HS-5 (cell line): ENCODE measurements at regions not wholly inside any gene's neighbourhood (a gene's known extent, or its start where the extent isn't known, plus 50 kb on each side); places are given as distances from the start of the nearest gene placed in this dataset.
"Not testable (repeated sequence)": the region's sequence is repeated elsewhere in the genome, so short reads cannot be mapped to it uniquely, and the experiment has no call there.

Experiments
- DNase-seq: peaks from one replicate; pipeline ENCODE4 v3.0.0-alpha.2; 2012; ENCODE audit warnings: low read depth

DNA sequence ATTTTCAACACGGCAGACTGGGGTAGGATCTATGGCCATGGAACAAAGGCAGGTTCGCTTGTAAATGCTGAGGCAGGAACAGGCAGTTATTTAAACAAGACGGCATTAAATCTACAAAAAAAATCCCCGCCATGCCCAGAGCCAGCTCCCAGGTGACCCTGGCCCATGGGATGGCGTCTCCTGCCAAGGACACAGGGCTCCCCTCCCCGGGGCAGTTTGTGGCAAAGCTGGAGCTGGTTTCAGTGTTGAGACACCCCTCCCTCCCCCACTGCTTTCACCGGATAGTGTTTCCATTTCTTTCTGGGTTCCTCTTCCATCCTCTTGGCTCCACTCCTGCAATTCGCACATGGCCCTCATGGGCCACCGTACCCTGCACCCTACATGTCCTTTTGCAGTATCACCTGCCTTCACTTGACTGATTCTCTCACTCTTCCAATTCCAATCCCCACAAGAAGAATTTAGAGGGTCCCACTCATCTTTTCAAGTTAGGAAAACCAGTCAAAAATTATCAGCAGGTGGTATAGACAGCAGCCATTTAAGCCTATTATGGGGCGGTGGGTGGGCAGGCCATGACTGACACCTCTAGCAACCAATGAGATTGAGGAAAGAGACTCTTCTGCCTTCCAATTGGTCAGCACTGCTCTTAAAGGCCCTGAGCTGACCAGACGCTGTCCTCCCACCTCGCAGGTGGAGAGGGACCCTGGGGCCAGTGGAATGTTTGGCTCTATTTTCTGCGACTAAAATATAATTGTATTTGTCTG, 52.0 kb downstream of the OLIG1 start:
- DNase-seq: no peak

DNA sequence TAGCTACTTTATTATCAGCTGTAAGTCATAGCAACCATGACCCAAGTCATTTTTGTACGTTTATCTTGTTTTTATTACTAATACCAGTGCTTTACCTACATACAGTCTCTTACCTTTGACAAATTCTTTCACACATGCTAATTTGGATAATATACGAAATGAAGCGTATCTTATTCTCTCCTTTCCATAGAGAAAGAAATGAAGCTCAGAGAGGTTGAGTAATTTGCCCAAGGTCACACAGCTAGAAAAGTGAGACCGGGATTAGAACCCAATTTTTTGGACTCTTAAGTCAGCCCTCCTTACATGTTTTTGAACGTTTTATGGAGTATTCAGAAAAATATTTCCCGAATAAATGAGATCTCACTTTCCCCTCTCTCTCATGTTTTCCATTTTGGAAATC, 52.6 kb downstream of the OLIG1 start:
- no peak for DNase-seq

DNA sequence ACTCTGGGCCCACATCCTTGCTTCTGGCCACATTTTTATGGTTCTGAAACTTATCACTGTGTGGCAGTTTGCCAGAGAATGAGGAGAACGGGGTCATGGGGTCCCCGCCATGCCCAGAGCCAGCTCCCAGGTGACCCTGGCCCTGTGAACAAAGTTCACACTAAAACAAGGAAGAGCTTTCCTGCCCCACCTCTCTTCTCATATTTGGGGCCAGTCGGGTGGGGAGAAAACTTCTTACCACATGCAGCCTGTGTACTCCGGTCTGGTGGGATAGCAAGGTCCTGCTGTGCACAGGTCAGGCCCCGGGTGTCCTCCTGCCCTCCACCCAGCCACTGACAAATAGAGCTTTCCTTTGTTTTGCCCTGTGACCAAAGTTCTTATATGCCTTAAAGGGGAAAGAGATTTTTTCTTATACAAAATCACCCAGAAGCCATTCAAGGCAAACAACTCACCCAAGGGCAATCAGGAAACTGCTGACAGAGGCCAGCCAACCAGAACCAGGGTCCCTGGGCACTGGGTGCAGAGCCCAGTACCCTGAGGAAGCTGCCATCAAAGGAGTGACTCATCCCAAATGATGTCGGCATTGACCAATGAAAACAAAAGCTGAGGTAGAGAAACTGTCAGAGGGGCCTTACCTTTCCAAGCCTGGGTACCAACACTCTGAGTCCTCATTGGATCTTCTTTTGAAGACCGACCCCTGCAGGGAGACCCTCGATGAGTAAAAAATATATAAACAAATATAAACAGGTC, 53.6 kb downstream of the OLIG1 start:
- no peak for DNase-seq

DNA sequence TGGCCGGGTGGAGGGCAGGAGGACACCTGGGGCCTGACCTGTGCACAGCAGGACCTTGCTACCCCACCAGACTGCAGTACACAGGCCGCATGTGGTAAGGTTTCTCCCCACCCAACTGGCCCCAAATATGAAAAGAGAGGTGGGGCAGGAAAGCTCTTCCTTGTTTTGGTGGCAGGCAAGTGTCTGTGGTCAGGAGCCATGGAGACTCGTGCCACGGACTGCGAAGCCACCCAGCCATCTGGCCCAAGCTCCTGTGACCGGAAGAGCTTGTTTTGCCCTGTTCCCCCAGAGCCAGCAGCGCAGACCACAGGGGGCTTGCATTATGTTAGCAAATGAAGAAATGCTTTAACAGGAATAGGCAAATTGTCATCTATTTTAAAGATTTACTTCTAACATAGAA, 54.9 kb downstream of the OLIG1 start:
- no peak for DNase-seq

DNA sequence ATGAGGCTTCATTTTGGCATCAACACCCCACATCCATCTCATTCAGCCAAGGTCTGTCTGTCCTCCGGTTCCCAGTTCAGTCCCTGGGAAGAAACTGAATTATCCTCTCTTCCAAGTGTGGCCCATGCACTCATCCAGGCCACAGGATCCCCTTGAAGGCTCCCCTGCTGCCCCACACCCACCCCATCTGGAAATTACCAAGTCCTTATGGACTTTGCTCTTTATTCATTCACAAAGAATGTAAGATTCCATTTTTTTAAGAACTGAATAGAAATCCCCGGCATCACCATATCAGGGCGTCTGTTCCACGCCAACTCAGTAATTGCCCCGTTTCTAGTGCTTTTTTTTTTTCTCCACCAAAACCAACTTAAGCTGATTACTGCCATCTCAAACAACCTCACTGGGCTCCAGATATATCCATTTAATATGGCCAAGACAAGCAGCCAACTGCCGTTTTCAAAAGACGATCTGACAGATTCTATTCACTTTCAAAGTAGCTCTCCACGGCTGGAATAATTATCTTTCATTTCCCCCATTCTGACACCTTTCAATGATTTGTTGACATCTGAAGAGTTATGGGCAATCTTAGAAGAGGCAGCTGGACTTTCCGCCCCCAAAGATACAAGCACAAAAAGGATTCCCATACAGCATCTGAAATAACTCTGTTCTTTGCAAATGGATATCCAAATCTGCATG, 55.9 kb downstream of the OLIG1 start:
- no peak for DNase-seq

DNA sequence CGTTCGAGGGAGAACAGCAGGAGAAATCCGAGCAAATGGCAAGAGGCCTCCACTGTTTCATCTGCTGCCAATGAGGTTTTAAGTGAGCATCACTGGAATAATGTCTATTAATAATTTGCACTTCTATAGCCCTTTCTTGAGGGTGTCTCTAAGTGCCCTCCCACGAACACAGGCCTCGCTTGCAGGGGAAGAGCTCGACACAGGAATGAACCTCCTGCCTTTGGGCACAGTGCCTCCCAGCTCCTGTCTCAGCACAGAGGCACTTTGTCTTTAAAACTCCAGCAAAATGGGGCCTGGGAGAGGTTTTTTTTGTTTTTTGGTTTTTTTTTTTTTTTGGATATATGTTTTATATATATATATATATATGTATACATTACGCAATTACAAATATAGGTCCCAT, 56.6 kb downstream of the OLIG1 start:
- DNase-seq: no peak

DNA sequence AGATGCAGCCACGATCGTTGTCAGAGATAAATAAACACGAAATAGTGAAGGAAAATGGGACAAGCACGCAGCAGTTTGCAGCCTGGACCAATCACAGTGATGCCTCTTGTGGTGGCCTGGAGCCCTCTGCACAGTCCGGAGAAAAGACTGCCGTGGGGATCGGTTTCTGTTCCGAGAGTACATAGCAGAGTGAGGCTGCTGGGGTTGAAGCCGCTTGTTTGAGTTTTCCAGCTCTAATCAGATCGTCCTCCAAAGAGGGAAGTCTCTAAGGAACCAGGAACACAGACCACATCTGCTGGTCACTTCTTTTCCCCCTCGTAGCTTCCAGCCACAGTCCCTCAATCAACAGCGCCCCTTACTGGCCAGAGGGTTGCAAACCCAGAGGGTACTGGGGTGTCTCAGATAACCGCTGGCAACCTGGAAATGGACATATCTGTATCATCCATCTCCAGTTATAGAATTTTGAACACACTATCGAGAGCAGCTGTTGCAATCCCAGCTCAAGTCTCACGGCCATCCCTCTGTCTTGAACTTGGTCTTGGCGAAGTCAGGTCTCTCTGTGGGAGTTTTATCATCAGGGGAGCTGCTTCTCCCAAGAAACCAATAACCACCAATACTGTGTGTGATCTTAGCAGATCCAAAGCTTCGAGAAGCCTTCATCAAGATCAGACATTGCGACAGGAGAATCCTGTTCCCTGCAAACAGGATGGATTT, 57.4 kb downstream of the OLIG1 start:
- DNase-seq: peak; percentile 14

DNA sequence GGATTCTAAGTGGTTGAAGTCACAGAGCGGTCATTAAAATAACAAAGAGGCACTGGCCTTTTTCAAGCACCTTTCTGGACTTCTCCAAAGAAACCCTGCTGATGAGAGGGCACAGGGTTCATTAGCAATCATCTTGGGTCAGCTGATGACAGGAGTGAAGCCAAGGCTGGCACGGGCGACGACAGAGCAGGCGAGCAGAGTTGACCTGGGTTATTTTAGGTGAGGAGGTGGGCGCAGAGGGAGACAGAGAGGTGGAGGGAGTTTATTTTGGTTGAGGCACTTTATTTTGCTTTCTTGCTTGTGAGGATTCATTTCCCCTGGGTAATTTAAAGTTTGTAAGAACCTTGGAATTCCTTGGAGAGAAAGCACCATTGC, 57.9 kb downstream of the OLIG1 start:
- DNase-seq: no peak

DNA sequence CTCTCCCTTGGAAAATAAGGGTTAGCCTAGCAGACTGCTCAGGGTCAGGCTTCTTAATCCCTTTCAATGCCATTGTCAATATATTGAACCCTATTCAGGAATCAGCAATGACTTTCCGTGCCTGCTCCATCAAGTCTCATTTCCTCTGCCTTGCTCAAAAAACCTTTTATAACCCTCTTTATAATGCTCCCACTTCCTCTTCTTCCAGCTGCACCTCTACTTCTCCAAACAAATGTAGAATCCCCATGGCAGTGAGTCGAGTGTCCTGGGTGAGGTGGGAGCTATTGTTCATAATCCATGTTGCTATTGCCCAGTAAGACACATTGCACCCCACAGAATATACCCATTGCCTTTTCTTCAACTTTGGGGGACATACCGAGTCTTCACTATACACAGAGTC, 58.6 kb downstream of the OLIG1 start:
- DNase-seq: no peak

DNA sequence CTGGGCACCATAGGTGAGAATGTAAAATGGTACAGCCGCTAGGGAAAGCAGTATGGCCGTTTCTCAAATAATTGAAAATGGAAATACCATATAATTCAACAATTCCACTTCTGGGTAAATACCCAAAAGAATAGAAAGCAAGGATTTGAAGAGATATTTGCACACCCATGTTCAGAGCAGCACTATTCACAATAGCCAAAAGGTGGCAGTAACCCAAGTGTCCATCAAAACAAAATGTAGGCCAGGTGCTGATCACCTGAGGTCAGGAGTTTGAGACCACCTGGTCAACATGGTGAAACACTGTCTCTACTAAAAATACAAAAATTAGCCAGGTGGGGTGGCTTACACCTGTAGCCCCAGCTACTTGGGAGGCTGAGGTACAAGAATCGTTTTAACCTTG, 62.1 kb downstream of the OLIG1 start:
- DNase-seq: no peak

DNA sequence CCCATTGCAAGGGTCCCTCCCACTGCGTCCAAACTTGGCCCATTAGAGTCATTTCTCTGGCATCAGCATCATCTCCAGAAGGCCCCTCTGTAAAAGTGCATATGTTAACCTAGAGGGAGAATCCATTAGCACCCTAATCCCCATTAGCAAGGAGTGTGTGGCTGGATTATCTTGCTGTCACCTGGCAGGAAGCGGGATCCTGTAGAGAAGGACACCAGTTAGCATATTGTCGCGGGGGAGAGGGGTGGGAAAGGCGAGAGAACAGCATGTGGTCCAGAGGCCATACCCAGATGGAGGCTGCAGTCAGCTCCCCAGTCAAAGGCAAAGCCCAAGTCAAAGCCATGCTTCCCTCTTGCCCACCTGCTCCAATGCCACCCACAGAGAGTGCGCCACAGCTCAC, 64.0 kb downstream of the OLIG1 start:
- DNase-seq: no peak

DNA sequence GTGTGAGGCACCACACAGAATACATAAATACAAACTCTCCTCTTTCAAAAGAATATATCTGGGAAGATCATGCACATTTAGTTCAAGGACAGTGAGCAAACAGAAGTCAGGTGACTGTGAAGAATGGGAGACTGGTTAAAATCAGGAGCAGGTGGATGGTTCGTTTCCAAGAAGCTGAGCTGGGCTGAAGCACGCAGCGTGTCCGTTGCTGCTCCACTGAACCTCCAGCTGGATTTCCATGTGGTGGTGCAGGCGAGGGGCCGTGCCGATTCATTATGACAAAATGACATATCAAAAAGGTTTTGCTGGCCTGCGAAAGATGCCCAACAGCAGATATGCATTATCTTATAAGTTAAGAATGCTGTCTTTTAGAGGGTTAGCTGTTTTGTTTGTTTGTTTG, 66.0 kb downstream of the OLIG1 start:
- no peak for DNase-seq

DNA sequence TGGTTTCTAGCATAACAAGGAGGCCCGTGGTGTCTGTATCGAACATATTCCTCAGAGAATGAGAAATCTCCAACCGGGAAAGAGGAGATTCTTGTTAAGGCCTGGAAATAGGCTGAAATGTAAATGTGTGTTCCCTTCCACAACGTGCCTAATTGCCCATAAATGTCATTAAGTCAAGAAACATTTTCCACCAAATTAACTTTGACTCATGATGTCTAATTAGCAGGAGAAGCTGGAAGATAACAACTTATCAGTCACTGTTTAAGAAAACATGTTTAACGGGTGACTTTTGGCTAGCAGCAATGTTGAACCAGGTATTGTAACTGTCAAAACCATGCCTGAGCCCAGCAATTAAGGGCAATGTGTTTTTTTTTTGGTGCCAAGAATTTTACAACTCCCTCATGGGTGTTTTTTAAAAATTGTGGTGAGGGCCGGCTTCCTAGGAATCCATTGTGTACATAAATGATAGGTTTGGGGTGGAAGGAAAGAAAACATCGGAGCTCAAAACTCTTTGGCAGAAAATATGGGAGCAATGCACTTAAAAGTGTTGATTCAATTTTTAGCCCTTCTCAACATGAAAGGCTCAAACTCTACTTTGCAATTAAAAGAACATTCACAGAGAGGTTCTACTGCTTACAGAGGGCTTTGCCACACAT, 67.0 kb downstream of the OLIG1 start:
- DNase-seq: no peak

DNA sequence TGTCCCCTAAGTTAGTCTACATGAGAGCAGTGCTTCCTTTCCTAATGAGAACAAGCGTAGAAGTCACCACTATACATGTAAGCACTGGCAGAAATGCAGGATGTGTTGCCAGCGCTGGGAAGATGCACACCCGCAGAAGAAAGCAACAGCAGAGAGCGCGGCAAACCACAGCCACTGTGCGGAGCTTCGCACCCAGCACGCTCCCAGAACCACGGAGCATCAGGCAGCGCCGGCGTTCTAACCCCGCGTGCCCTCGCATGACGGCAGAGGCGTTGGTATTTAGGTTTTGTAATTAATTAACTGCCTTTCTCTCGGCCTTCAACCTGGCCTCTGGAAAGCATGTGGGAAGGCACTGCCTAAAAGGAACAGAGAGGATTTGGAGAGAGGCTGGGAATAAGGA, 69.1 kb downstream of the OLIG1 start:
- DNase-seq: no peak

DNA sequence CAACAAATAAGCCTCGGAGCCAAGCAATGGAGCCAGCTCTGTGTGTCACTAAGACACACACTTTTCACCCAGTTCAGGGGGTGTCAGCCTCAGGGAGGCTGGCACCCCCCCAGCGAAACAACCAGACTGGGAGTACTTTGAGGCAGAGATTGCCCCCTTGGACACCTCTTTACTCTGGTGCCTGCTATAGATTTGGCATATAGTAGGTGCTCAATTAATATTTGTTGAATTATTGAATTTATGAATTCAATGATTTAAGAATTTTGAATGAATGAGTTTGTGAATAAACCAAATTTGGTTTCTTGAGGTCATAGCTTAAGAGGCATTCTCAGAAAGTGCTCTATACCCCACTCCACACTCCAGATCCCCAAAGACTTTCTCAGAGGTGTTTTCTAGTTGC, 70.3 kb downstream of the OLIG1 start:
- DNase-seq: no peak

DNA sequence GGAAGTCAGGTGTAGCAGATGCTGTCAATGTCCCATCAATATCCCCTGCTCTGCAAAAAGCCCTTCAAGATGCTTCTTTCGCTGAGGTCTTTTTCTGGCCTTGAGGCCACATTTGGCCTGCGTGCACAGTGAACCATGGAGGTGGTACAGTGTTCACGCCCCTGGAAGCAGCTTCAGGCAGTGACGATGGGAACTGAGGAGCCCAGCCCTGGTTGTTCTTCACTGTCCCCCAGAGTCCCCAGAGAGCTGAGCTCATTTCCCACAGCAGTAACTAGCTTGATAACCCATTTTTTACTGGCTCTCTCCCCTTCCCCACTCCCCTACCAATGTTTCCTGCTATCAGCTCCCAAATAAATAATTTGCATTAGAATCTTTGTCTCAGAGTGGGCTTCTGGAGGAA, 76.5 kb downstream of the OLIG1 start:
- no peak for DNase-seq

DNA sequence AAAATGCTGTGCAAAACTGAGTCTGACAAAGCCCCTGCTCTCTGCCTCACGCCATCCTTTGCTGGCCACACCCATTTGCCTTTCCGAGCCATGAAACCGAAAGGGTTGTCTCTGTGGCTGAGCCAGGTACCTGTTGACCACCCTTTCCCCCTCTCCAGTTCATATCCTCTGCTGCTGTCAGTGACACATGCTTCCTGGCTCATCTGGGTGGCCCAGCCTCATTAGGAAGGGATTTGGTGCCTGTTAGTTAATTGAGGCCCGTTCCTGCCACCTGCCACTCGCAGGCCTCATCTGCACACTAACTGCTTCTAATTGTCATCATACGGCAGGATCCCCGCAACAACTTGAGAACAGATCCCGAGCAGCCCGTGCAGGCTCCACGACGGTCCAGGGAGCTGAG, 79.2 kb downstream of the OLIG1 start:
- no peak for DNase-seq

DNA sequence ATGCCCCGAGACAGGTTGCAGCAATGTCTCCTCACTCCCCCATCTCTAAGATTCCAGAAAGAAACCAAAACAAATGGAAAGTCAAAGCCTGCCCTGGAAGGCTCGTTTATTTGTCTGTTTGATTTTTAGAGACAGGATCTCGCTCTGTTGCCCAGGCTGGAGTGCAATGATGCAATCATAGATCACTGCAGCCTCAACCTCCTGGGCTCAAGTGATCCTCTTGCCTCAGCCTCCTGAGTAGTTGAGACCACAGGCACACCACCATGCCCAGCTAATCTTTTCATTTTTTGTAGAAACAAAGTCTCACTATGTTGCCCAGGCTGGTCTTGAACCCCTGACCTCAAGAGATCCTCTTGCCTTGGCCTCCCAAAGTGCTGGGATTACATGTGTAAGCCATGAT, 78.8 kb upstream of the IFNAR2 start:
- not testable (repeated sequence) for DNase-seq

DNA sequence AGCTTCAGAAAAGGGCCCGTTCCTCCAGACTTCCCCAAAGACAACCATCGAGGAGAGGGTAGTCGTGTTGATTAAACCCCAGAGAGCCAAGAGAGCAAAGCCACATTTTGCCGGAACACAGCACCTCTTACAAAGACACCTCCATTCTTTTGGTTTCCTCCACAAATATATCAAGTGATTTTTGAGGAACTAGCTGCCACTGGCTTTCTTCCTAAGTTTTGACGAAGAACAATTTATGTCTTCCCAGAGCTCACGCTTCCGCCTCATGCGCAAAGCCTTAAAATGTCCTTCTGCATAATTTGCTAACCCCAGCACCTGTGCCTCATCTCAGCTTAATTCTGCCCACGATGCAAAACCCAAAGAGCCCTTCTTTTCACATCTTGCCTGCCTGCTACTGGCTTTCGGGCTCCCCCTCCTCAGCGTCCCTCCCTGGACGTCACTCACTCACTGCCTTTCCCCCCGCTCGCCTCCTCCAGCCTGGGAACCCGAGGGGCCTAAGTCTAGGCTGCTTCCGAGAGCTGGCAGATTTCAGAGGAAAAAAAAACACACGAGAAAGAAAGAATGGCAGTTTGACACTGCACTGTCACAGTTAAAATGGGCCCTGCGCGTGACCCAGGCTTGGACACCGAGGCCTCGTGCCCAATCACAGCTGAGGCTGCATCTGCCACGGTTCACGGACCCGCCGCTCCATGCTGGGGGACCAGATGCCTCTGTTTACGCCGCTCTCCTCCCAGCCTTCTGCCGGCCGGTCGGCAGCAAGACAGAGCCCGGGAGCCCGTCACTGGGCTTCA, 77.6 kb upstream of the IFNAR2 start:
- no peak for DNase-seq

DNA sequence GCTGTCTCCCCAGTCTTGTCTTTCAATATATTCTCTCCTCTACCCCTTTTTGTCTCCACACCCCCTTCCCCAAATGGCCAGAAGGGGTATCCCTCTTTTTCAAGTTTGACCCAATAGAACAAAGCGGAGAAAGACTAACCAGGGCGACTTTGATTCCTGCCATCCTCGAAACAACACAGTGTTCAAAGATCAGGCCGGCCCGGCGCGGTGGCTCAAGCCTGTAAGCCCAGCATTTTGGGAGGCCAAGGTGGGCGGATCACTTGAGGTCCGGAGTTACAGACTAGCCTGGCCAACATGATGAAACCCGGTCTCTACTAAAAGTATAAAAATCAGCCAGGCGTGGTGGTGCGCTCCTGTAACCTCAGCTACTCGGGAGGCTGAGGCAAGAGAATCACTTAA, 77.0 kb upstream of the IFNAR2 start:
- no peak for DNase-seq

DNA sequence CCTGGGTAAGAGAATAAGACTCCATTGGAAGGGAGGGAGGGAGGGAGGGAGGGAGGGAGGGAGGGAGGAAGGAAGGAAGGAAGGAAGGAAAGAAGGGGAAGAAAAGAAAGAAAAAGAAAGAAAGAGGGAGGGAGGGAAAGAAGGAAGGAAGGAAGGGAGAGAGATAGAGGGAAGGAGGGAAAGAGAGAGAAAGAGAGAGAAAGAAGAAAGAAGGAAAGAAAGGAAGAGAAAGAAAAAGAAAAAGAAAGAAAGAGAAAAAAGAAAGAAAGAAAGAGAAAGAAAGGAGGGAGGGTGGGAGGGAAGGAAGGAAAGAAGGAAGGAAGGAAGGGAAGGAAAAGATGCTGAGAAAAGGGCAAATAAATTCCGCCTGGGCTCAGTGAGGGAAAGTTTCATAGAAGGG, 74.7 kb upstream of the IFNAR2 start:
- DNase-seq: no peak
